Dermis microvascular lymphatic vessel endothelial cell (primary cell): ENCODE measurements at regions not wholly inside any gene's neighbourhood (a gene's known extent, or its start where the extent isn't known, plus 50 kb on each side); places are given as distances from the start of the nearest gene placed in this dataset.
A peak's percentile ranks its signal among the peaks of the same experiment; 100 is the strongest.

ENCODE experiments used
- DNase-seq, 2 donors: peaks; one replicate each; pipeline versions ENCODE4 v3.0.0 to v3.0.0-alpha.2; 2010; ENCODE audit warnings: low read depth in 2 of 2

DNA sequence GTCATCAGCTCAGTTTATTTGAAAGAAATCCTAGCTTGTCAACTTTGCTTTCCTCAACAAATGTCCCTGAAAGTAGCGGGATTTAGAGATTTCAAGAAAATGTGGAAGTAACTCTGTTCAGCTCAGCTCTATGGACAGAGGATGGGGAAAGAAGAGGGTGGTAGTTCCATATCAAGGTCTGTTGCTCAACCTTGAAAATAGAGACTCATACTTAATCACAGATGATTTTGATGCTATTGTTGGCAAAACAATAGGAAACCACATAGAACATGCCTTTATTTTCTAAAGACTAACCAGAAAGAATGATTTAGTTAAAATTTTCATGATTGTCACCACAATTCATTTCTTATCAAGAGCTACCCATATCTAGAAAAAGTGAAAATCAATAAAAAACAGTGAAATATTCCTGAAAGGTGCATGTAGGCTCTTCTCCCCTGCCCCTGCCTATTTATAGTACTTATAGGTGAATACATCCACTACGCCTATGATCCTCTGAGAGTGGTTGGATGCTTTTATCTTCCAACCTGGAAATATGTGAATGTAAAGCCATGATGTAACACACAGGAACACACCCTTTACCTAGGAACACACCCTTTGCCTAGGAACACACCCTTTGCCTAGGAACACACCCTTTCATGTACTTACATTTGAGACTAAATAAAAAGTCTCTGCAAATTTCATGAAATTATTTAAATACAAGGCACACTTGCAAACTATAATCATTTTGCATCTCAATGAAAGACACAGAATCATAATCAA lies 65.8 kb downstream of the ETAA1 start:
- DNase-seq, result no peak

- DNase-seq, result peak; percentile 35 to 71
Observed at GRCh38 chr2:67463810-67464209, 66.7 kb downstream of the ETAA1 start.

DNA sequence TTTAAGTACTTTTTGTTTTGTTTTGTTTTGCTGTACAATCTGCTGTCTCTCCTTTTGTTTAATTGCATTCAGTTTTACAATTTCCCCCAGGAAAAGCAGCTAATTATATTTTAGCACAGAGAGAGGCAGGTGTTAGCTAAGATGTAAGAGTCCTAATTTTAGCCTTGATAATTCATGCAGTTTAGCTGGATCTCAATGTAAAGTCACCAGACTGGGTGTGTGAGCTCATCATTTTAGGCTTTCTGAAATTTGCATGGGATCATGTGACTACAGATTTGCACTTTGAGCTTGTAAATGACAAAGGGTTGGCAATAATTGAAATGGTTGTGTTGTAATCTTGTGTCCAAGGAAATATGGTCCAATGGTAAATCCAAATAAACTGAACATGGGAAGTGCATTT lies 68.5 kb downstream of the ETAA1 start:
- no peak for DNase-seq

DNA sequence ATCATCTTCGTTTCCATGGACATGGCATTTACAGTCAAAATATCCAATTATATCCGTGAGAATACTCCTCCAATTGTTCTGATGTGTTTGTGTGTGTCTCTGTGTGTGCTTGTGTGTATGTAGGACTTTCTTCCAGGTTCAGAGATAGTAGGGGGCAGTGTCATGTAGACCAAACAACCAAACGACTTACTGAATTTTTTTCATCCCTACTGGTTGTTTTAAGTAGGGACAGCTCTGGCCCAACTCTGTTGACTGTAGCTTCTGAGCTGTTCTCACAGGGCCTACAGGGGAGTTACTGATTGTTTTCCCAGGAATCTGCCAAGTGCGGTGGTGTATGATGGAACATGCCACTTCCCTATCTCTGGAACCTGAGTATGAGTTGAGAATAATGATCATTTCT lies 69.6 kb downstream of the ETAA1 start:
- no peak for DNase-seq

DNA sequence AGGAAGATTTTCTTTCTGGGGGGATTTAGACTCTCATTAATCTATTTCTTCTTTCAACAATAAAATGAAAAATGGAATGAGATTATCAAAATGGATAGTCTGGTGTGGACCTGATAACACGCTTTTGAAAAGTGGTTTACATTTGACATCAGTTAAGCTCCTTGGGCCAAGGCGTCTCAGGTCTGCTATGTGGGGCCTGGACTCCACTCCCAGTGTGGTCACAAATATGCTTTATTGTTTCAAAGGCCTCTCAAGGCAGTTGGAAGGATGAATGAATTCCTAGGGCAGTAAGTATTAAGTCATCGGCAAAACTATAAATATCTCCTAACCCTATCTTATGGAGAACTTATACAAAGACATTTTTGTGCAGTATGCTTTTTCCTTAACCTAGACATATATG lies 74.5 kb downstream of the ETAA1 start:
- DNase-seq, result no peak

DNA sequence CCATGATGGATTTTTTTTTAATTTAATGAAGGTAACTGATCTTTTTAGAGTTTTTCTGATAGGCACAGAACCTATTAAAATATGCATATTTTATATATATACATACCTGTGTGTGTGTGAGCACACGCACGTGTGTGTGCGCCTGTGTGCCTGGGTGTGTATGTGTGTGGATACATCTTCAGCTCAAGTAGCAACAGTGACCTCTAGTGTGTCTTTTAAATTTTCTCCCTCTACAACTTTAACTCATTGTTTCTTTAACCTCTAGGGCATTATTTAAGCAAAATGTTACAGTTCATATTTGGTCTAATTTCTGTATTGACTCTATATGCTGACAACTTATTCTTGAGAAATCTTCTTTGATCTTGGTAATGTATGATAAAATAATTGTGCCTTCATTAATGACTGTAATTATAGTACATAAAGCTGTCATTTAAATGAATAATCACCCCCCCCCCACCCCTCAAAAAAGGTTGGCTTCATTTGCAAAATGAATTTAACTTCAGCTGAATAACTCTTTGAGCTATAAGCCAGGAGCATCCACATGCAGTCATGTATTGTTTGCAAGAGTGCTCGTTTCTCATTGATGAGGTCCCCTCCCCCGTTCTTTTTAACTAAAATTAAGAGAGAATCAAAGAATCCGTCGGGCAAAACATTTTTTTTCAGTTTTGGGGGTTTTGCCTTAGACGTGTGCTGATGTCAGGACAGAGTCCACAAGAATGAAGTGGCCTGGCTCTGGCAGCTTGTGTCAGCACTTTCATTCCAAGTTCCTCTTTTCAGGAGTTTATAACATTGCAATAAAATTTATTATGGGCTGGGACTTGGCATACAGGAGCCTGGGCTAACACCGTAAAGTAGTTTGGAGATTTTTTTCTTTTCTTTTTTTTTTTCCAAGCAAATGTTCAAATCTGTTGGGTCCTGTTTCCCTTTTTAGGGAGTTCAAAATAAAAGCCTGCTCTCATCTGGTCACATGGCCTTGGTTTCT lies 80.0 kb downstream of the ETAA1 start:
- DNase-seq, result peak; percentile 34 to 64

- peak; percentile 9 to 40 for DNase-seq
Observed at GRCh38 chr2:67479261-67479660, 82.1 kb downstream of the ETAA1 start.

GRCh38 chr2:67485431-67485830 lies 88.3 kb downstream of the ETAA1 start:
- DNase-seq, result no peak

DNA sequence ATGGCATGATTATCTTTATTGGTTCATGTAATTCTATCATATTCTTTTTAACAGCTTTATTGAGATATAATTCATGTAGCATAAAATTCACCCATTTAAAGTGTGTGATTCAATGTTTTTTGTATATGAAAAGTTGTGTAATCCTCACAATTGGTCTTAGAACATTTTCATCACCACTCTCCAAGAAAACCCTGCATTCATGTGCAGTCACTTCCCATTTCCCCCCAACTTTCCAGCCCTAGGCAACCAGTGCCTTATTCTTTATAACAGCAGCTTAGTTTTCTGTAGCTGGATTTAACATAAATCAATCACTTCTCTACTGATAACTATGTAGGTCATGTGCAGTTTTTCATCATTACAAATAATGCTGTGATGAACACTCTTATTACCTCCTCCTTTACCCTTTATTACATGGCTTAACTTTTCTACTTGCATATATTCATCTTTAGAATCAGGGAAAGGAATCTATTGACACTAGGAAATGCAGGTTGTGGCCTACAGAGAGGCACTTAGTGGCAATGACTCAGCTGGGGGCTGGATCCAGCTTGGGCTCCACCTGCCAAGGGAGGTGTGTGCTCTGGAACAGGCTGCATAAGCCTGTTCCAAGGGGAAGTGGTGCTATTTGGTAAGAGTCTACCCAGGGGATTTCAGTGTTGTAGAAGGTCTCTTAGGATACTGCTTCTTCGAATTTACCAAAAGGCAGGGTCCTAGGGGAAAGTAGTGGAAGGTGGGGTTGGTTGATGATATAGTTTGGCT lies 89.1 kb downstream of the ETAA1 start:
- peak in 1 of 2 donors; percentile 12 for DNase-seq

- DNase-seq, result no peak
Observed at GRCh38 chr2:67487993-67488392, 90.9 kb downstream of the ETAA1 start.

DNA sequence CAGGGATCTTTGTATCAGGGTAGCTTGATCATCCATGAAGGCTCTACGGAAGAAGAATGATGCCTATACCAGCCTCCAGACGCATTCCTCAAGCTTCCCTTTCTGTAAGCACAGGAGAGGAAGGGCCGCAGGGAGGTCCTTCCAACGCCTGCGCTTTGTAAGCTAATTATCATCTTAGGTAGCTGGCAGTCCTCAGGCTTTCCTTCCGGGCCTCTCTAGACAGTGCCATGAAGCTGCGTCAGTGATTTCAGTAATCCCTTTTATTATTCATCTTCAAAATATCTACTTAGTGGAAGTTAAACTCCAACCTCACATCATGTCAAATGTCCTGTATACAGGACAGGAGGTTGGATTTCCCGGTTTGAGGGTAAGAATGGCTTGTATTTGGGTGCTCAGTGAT lies 92.3 kb downstream of the ETAA1 start:
- no peak for DNase-seq

DNA sequence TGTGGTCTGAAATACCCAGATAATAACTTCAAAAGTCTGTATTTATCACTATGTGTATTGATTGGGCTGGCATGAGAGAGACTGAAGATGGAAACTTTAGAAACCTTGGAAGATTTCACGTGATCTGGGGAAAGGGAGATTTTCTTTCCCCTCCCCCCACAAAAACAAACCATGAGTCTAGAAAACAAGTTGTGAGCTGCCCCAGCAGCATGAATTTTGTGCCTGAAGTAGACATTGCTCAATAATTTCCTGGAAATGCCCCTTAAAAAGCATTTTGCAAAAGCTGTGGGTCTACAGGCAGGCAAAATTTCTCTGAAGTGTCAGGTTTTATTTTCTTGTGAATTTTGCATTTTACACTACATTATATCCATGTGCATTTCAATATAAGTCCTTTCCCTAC lies 101.8 kb downstream of the ETAA1 start:
- no peak for DNase-seq

- no peak for DNase-seq
Observed at GRCh38 chr2:67499989-67500388, 102.9 kb downstream of the ETAA1 start.

DNA sequence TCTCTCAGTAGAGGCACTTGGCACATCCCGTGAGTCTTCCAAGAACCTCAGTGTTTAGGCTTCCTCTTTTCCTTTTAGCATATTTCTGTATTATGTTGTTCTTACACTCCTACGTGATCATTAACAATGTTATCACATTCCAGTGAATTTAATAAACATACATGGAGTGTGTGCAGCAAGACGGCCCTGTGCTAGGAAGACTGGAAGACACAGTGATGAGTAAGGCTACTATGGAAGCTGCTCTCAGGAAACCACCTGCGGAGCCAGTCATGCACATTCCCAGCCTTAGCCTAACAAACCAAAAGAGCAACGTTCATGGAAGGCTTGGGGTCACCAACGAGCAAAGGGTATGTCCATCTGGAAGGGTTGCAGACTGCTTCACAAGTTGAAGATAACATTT lies 103.4 kb downstream of the ETAA1 start:
- no peak for DNase-seq

DNA sequence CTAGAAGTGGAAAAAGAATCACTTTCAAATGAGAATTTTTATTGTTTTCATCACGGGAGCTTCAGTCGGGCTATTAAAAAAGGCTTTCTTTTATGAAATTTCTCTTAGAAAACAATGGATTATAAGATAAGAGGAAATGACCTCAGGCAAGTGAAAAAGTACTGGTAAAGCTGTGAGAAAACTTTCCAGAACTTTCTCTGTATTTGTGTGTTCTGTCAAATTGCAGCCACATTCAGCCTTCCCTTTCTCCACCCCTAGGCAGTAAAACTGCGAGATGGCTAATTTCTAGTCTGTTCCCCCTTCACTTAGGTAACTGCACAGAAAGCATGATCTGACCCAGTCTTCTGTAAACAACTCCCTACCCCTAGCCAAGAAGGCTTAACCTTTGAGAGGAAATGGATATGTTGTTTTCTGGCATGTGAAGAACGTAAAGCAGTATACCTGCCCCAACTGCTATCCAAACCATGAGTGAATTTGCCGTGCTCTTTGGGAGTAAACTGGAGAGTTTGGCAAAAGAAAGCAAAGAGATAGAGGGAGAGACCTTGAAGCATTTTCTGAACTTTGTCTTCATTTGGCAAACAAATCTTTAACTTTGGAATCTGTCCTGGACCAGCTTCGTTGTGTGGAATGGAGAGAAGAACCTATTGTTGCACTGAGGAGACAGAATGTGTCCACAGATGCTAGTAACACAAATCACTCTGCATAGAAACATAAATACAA lies 105.4 kb downstream of the ETAA1 start:
- DNase-seq, result peak; percentile 70 to 80

- DNase-seq, result peak; percentile 88 to 95
Observed at GRCh38 chr2:67503066-67503795, 106.1 kb downstream of the ETAA1 start.

DNA sequence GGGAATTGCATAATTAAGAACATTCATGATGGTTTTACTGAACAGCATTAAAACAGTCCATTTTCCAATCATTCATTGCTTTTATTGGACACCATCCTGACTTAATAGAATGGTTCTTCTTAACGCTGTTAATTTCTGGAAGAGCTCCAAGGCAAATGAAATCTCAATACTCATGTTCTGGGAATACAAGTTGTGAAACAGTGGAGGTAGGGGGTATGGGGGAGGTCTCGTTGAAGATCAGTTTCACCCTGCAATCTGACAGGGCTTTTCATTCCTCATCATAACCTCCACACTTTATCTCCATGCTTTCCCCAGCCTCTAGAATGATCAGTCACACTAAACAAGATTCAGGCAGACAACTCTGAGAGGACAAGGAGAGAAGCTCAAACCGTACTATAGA lies 113.6 kb downstream of the ETAA1 start:
- no peak for DNase-seq

GRCh38 chr2:67514515-67514914 lies 117.4 kb downstream of the ETAA1 start:
- no peak for DNase-seq

DNA sequence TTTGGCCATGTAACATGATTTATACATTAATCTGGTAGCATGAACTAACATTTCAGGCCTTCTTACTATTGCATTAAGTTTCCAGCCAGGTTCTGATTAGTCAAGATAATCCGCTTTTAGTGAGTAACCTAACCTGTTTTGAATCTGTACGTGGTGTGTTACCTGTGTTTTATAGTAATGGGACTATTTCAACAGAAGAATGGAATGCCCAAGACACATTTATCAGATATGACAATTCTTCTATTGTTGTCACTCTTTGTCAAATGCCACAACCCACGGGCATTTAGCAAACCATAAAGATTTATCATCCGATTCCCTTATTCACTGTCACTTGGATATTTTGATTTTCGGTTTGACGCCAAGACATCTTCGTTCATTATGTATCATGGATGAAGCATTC lies 117.9 kb downstream of the ETAA1 start:
- DNase-seq, result no peak

- DNase-seq, result no peak
Observed at GRCh38 chr2:67515538-67515937, 118.4 kb downstream of the ETAA1 start.

- DNase-seq, result no peak
Observed at GRCh38 chr2:67516362-67516761, 119.2 kb downstream of the ETAA1 start.
